Endothelial cell of umbilical vein (primary cell): ENCODE measurements at regions not wholly inside any gene's neighbourhood (a gene's known extent, or its start where the extent isn't known, plus 50 kb on each side); places are given as distances from the start of the nearest gene placed in this dataset.

Experiments
- BruUV-seq: library from RNA; stranded (reverse); fragments of 400-500 nt; replicated peaks from 2 replicates; lab custom pipeline; 2021; lab: Mats Ljungman, UMichigan
- CTCF ChIA-PET: fragments of 300-600, 350-600 bp; sonication (Branson Sonifier 250); formaldehyde crosslinking; loops from one replicate; lab custom pipeline; 2021; ENCODE audit warnings: antibody characterized with exemption, inconsistent platforms; lab: Charles Lee
- POLR2A ChIA-PET: fragments of 300-600, 350-600 bp; sonication (Branson Sonifier 250); formaldehyde crosslinking; loops from one replicate; lab custom pipeline; 2021; ENCODE audit warnings: antibody characterized with exemption, inconsistent platforms; lab: Charles Lee
- DNase-seq: peaks from one replicate; pipeline ENCODE4 v3.0.0-alpha.2; 2011; ENCODE audit warnings: low read depth, low spot score
- FAIRE-seq: peaks from 2 replicates; lab custom pipeline; 2011; peaks lifted over from hg19 to GRCh38; lab: Jason Lieb, UNC
- H2AFZ ChIP-seq: 2 replicates; pipeline ENCODE4 v1.6.0; 2012; ENCODE audit warnings: low read depth, low read length, control low read depth, inconsistent platforms
- H3K27ac ChIP-seq: 2 replicates; pipeline ENCODE4 v1.5.1; 2011; ENCODE audit warnings: low read depth, mild to moderate bottlenecking, control low read depth, low read length, moderate library complexity; ENCODE audit not compliant: insufficient read depth
- H3K27me3 ChIP-seq, 2 experiments: 2 replicates each; pipeline versions ENCODE4 v1.6.0 to v1.6.1; 2011; ENCODE audit warnings: low read length in 2 of 2, mixed read lengths in 1 of 2; ENCODE audit not compliant: control insufficient read depth in 2 of 2, insufficient read depth in 2 of 2
- H3K36me3 ChIP-seq, 2 experiments: 2 replicates in 1 of 2; 3 replicates in 1 of 2; pipeline ENCODE4 v1.5.1; 2011; ENCODE audit warnings: low read length in 2 of 2, mild to moderate bottlenecking in 1 of 2, moderate library complexity in 1 of 2; ENCODE audit not compliant: control insufficient read depth in 2 of 2, insufficient read depth in 2 of 2; ENCODE audit errors: extremely low read depth in 1 of 2
- H3K4me1 ChIP-seq: 3 replicates; pipeline ENCODE4 v1.5.1; 2011; ENCODE audit warnings: mild to moderate bottlenecking, low read length; ENCODE audit not compliant: control insufficient read depth, insufficient read depth; ENCODE audit errors: extremely low read depth
- H3K4me2 ChIP-seq: 2 replicates; pipeline ENCODE4 v1.6.1; 2011; ENCODE audit warnings: low read length, control low read depth, mixed read lengths; ENCODE audit not compliant: insufficient read depth
- H3K4me3 ChIP-seq, 3 experiments: fragments of 200-600 bp in 1 of 3; sonication (generic), shearing (Covaris generic) in 1 of 3; replicated peaks in 1 of 3; 2 replicates each; pipeline ENCODE4 v1.5.1; 2011 to 2016; ENCODE audit warnings: control low read depth in 3 of 3, low read length in 3 of 3, mild to moderate bottlenecking in 2 of 3, inconsistent platforms in 1 of 3, low read depth in 1 of 3, moderate library complexity in 1 of 3; ENCODE audit not compliant: insufficient read depth in 1 of 3
- H3K79me2 ChIP-seq: 2 replicates; pipeline ENCODE4 v1.6.0; 2012; ENCODE audit warnings: low read length, inconsistent platforms; ENCODE audit not compliant: control insufficient read depth, insufficient read depth
- H3K9ac ChIP-seq: replicated peaks from 2 replicates; pipeline ENCODE3; 2011; ENCODE audit warnings: low read length, control low read depth; ENCODE audit not compliant: insufficient read depth; ENCODE audit errors: extremely low read depth
- H3K9me1 ChIP-seq: replicated peaks from 3 replicates; pipeline ENCODE4 v1.6.0; 2011; ENCODE audit warnings: mild to moderate bottlenecking, low read length; ENCODE audit not compliant: control insufficient read depth, insufficient read depth; ENCODE audit errors: extremely low read depth
- H3K9me3 ChIP-seq: replicated peaks from 2 replicates; pipeline ENCODE4 v1.5.1; 2012; ENCODE audit warnings: low read length, inconsistent platforms; ENCODE audit not compliant: control insufficient read depth, insufficient read depth
- H4K20me1 ChIP-seq: replicated peaks from 2 replicates; pipeline ENCODE3; 2011; ENCODE audit warnings: mild to moderate bottlenecking, low read length; ENCODE audit not compliant: control insufficient read depth, insufficient read depth; ENCODE audit errors: extremely low read depth
- CTCF ChIP-seq, 2 donors: IDR thresholded peaks; 1 replicate in 1 of 2; 2 replicates in 1 of 2; pipeline ENCODE4 v1.5.1; 2011; ENCODE audit warnings: low read length in 2 of 2, mild to moderate bottlenecking in 2 of 2, moderate library complexity in 2 of 2, control low read depth in 1 of 2, inconsistent platforms in 1 of 2, low read depth in 1 of 2; ENCODE audit not compliant: insufficient read depth in 1 of 2; ENCODE audit errors: extremely low read depth in 1 of 2
- EZH2 ChIP-seq: IDR thresholded peaks from 2 replicates; pipeline ENCODE4 v1.6.1; 2012; ENCODE audit warnings: borderline replicate concordance, low read depth, mild to moderate bottlenecking, moderate library complexity, low read length, inconsistent platforms; ENCODE audit not compliant: severe bottlenecking
- FOS ChIP-seq: IDR thresholded peaks from 2 replicates; pipeline ENCODE4 v1.6.1; 2011; ENCODE audit warnings: mild to moderate bottlenecking, low read length, moderate library complexity, borderline replicate concordance; ENCODE audit not compliant: insufficient read depth
- GATA2 ChIP-seq: IDR thresholded peaks from 2 replicates; pipeline ENCODE4 v1.7.0; 2011; ENCODE audit warnings: low read depth, mild to moderate bottlenecking, moderate library complexity, mixed read lengths, low read length; ENCODE audit not compliant: insufficient read length, insufficient read depth
- JUN ChIP-seq: IDR thresholded peaks from 2 replicates; pipeline ENCODE4 v1.6.1; 2011; ENCODE audit warnings: borderline replicate concordance, low read depth; ENCODE audit not compliant: insufficient read length, insufficient read depth
- MAX ChIP-seq: IDR thresholded peaks from 2 replicates; pipeline ENCODE4 v1.6.1; 2011; ENCODE audit not compliant: insufficient read depth, insufficient read length
- MYC ChIP-seq: IDR thresholded peaks from one replicate; pipeline ENCODE4 v1.6.1; 2011; ENCODE audit warnings: mild to moderate bottlenecking, low read depth, low read length
- POLR2A ChIP-seq: IDR thresholded peaks from 2 replicates; pipeline ENCODE4 v1.6.1; 2012; ENCODE audit warnings: low read depth, mild to moderate bottlenecking, control low read depth, low read length
- POLR2AphosphoS5 ChIP-seq: IDR thresholded peaks from 2 replicates; pipeline ENCODE4 v1.6.1; 2012; ENCODE audit warnings: low read depth, mild to moderate bottlenecking, control low read depth, low read length, moderate library complexity; ENCODE audit not compliant: insufficient read depth
- dilution Hi-C: fragments of 300-500 bp; cut with MboI; formaldehyde crosslinking; loops from one replicate; pipeline ENCODE4 v1.15.0; 2019; ENCODE audit warnings: low sequenced_read_pairs; ENCODE audit not compliant: extremely low pct_ligation_motif_present
- intact Hi-C: fragments of 100-400 bp; cut with micrococcal nuclease; formaldehyde crosslinking; loops from one replicate; pipeline ENCODE4 v1.10.0; 2022

- H3K36me3 ChIP-seq, result no peaks in the 10 kb centered on the region
- no peaks in the 10 kb centered on the region for H3K27me3 ChIP-seq
- dilution Hi-C loops (no loop called here), intact Hi-C loops (no loop called here)
- no peak for DNase-seq
- TF ChIP-seq POLR2AphosphoS5 (no peak), GATA2 (no peak), JUN (no peak), POLR2A (no peak), CTCF (IDR thresholded peaks at IDR 0.05; ENCODE audit: extremely low read depth in 1 of 2, insufficient read depth in 1 of 2, low read depth in 1 of 2, low read length in 2 of 2) (no peak), MYC (no peak)
- ChIA-PET CTCF (no interaction called here), POLR2A (no interaction called here)
- no peaks in the 10 kb centered on the region for H3K9me1 ChIP-seq
- no peak overlapping the region for H2AFZ ChIP-seq
- no peak overlapping the region for H3K4me2 ChIP-seq
- no TSS peak for BruUV-seq
- no peaks in the 10 kb centered on the region for H3K4me1 ChIP-seq
- H4K20me1 ChIP-seq, result no peaks in the 10 kb centered on the region
- no peak overlapping the region for H3K9ac ChIP-seq
- H3K27ac ChIP-seq, result no peak overlapping the region
- no peaks in the 10 kb centered on the region for H3K79me2 ChIP-seq
- FAIRE-seq, result no peak
- no peaks in the 10 kb centered on the region for H3K9me3 ChIP-seq
- no peak overlapping the region for H3K4me3 ChIP-seq
Observed at GRCh38 chr3:59443618-59444293, 393.9 kb upstream of the CFAP20DC start.

GRCh38 chr3:59442046-59442445 lies 392.2 kb upstream of the CFAP20DC start:
- no peak overlapping the region for H3K4me3 ChIP-seq
- no peaks in the 10 kb centered on the region for H3K9me1 ChIP-seq
- no peak overlapping the region for H3K27ac ChIP-seq
- ChIA-PET POLR2A (no interaction called here), CTCF (no interaction called here)
- no peaks in the 10 kb centered on the region for H3K9me3 ChIP-seq
- TF ChIP-seq JUN (no peak), EZH2 (no peak), FOS (no peak), GATA2 (no peak), MAX (no peak), CTCF (IDR thresholded peaks at IDR 0.05; ENCODE audit: extremely low read depth in 1 of 2, insufficient read depth in 1 of 2, low read depth in 1 of 2, low read length in 2 of 2) (no peak), POLR2AphosphoS5 (no peak), MYC (no peak), POLR2A (no peak)
- no peaks in the 10 kb centered on the region for H3K4me1 ChIP-seq
- H3K27me3 ChIP-seq, result no peaks in the 10 kb centered on the region
- H2AFZ ChIP-seq, result no peak overlapping the region
- intact Hi-C loops, result no loop called here
- FAIRE-seq, result no peak
- no peak overlapping the region for H3K9ac ChIP-seq
- no peaks in the 10 kb centered on the region for H4K20me1 ChIP-seq
- no peaks in the 10 kb centered on the region for H3K36me3 ChIP-seq
- BruUV-seq, result no TSS peak
- H3K79me2 ChIP-seq, result no peaks in the 10 kb centered on the region
- no peak overlapping the region for H3K4me2 ChIP-seq
- no peak for DNase-seq
- dilution Hi-C loops, result no loop called here
